Activated CD4-positive, alpha-beta T cell treated with anti-CD3 and anti-CD28 coated beads, Interleukin-2, Interleukin-4, amounts not matched to agents 100 ng/mL and 50 ng/mL, durations not matched to agents 16 hours and 8 hours (primary cell): ENCODE measurements at regions not wholly inside any gene's neighbourhood (a gene's known extent, or its start where the extent isn't known, plus 50 kb on each side); places are given as distances from the start of the nearest gene placed in this dataset.
"Not testable (repeated sequence)": the region's sequence is repeated elsewhere in the genome, so short reads cannot be mapped to it uniquely, and the experiment has no call there.

Experiments used
- DNase-seq: peaks from one replicate; pipeline ENCODE4 v3.0.0-alpha.2; 2020; ENCODE audit warnings: low spot score

GRCh38 chr11:34754171-34754823, 133.4 kb downstream of the EHF start:
- DNase-seq, result no peak

GRCh38 chr11:34750692-34751405, 130.0 kb downstream of the EHF start:
- no peak for DNase-seq

GRCh38 chr11:34749666-34750659, 129.1 kb downstream of the EHF start:
- DNase-seq, result no peak

DNA sequence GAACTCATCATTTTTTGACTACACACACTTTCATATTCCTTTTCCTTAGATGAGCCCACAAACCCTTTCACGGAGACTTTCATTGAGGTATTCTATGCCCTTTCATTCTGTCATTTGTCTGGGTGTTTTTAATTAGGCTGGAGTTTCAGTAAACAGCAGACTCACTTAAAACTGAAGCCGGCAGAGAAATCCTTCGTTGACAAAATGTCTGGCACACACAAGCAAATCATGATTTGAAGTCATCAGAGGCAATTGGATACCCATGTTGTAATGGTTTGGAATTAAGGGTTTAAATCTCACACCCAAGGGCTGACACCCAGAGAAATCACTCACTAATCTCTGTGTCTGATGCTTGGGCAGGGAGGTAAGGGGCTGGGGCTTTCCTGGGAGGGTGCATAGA, 127.1 kb downstream of the EHF start:
- DNase-seq, result no peak

GRCh38 chr11:34747251-34747650, 126.4 kb downstream of the EHF start:
- DNase-seq, result no peak

GRCh38 chr11:34745195-34745594, 124.3 kb downstream of the EHF start:
- no peak for DNase-seq

DNA sequence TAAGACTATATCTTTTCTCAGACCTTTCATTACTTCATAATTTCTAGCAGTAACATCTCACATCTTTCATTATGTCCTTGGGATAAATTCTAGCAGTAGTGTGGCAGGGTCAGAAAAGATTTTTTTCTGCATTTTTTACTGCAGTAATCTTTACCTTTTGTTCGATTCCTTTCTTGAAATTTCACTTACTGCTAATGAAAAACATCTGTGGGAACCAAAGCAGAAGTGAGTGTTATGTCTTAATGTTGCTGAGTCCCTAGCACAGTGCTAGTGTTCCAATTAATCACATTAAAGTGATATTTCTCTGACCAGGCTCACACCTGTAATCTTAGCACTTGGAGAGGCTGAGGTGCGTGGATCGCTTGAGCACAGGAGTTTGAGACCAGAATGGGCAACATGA, 123.6 kb downstream of the EHF start:
- DNase-seq, result no peak

- DNase-seq, result no peak
Observed at GRCh38 chr11:34738237-34738636, 117.3 kb downstream of the EHF start.

GRCh38 chr11:34732831-34733230, 111.9 kb downstream of the EHF start:
- DNase-seq, result no peak

- DNase-seq, result no peak
Observed at GRCh38 chr11:34731603-34732002, 110.7 kb downstream of the EHF start.

- no peak for DNase-seq
Observed at GRCh38 chr11:34730544-34731295, 109.8 kb downstream of the EHF start.

GRCh38 chr11:34728609-34729008, 107.7 kb downstream of the EHF start:
- DNase-seq, result no peak

DNA sequence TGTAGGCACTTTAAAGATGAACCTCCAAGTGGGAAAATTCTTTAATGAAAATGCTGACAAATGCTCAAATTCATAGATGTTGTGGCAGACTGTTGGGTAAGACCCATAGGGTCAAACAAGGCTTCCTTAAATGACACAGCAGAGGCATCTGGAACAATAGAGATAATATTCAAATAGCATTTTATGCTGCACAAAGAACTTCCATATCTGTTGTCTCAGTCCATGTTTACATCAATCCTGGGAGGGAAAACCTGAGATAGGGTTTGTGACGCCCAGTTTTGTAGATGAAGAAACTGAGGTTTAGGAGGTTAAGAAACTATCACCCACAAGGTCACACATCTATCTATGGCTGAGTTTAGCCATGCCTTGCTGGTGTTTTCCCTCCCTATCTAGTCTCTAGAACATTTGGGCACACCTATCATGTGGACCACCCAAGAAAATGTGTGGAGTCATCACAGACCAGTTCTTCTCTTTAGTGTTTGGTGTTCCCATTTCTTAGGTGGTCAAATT, 106.4 kb downstream of the EHF start:
- DNase-seq, result no peak

DNA sequence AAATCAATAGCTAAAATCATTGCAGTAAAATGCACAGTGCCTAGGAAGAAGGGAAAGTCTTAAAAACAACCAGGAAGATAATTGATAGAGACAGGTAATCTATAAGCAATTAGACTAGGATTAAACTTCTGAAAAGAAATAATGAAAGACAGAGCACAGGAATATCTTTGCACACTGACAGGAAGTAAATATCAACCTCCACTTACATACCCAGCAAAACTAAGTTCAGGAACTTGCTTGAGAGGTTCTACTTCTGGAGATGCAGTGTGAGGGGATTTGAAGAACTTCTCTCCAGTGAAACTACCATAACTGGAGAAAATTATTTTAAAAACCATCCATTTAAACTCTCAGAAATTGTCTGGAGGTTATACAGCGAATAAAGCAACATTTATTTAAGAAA, 104.1 kb downstream of the EHF start:
- no peak for DNase-seq

DNA sequence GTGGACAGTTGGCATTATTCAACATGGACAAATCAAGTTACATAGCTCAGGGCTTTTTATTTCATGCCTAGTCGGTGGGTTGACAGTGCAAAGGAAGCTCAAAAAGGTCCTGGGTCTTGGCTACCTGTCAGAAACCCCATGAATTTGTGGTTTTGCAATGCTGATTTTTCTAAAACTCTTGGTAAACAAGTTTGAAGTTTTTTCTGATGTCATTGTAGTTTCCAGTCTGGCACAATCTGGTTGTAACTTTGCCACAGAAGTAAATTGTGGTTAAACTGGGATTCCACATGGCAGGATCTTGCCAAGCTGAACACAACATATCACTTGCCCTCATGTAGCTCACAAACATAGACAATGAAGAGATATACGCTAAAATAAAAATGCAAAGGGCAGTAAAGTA, 100.8 kb downstream of the EHF start:
- DNase-seq, result no peak

DNA sequence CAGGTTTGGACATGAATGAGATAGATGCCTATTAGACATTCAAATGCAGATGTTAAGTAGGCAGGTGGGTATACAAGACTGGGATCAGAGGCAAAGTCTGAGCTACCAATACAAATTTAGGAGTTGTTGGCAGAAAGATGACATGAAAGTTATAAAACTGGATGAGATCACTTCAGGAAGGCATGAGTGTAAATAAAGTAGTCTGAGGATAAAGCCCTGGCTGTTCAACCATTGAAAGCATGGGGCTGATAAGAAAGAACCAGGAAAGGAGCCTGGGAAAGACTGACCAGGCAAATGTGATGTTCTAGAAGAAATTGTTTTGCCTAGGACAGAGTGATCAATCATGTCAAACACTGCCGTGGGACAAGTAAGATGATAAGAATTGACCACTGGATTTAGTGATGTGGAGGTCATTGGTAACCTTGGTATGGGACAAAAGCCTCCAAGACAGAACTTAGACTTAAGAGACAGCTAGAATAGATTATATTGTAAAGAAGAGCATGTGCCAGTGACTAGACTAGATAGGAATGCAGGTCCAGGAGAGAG, 98.5 kb downstream of the EHF start:
- no peak for DNase-seq

- not testable (repeated sequence) for DNase-seq
Observed at GRCh38 chr11:34713631-34714030, 92.7 kb downstream of the EHF start.
